Astrocyte (in vitro differentiated cells and primary cell): ENCODE measurements at regions not wholly inside any gene's neighbourhood (a gene's known extent, or its start where the extent isn't known, plus 50 kb on each side); places are given as distances from the start of the nearest gene placed in this dataset.

Experiments used
- DNase-seq: peaks from one replicate; pipeline ENCODE4 v3.0.0-alpha.2; 2010; ENCODE audit warnings: low read depth
- FAIRE-seq: peaks from 2 replicates; lab custom pipeline; 2011; peaks lifted over from hg19 to GRCh38; lab: Jason Lieb, UNC
- H2AFZ ChIP-seq: 2 replicates; pipeline ENCODE4 v1.6.0; 2012; ENCODE audit warnings: low read depth, low read length, inconsistent platforms
- H3K27ac ChIP-seq: 2 replicates; pipeline ENCODE4 v1.5.1; 2011; ENCODE audit warnings: low read depth, low read length, inconsistent platforms
- H3K27me3 ChIP-seq: 2 replicates; pipeline ENCODE4 v1.6.0; 2011; ENCODE audit warnings: low read length, inconsistent platforms; ENCODE audit not compliant: insufficient read depth
- H3K36me3 ChIP-seq: 2 replicates; pipeline ENCODE4 v1.5.1; 2011; ENCODE audit warnings: low read length, inconsistent platforms; ENCODE audit not compliant: insufficient read depth
- H3K4me1 ChIP-seq: 2 replicates; pipeline ENCODE4 v1.5.1; 2011; ENCODE audit warnings: low read length, inconsistent platforms; ENCODE audit not compliant: insufficient read depth
- H3K4me2 ChIP-seq: 2 replicates; pipeline ENCODE4 v1.6.0; 2012; ENCODE audit warnings: low read length, inconsistent platforms
- H3K4me3 ChIP-seq: 2 replicates; pipeline ENCODE4 v1.5.1; 2011; ENCODE audit warnings: low read depth, mild to moderate bottlenecking, low read length, inconsistent platforms; ENCODE audit not compliant: insufficient read depth
- H3K79me2 ChIP-seq: 2 replicates; pipeline ENCODE4 v1.6.0; 2012; ENCODE audit warnings: mild to moderate bottlenecking, low read length, inconsistent platforms; ENCODE audit not compliant: insufficient read depth
- H3K9ac ChIP-seq: 2 replicates; pipeline ENCODE4 v1.6.0; 2012; ENCODE audit warnings: mild to moderate bottlenecking, low read length, inconsistent platforms
- H3K9me3 ChIP-seq: 2 replicates; pipeline ENCODE4 v1.5.1; 2012; ENCODE audit warnings: low read depth, mild to moderate bottlenecking, low read length, inconsistent platforms; ENCODE audit not compliant: insufficient read depth
- H4K20me1 ChIP-seq: 2 replicates; pipeline ENCODE4 v1.6.0; 2012; ENCODE audit warnings: low read length, inconsistent platforms; ENCODE audit not compliant: insufficient read depth
- H3K27ac Mint-ChIP-seq: one replicate; pipeline ENCODE4 v1.8.0; 2021; ENCODE audit warnings: mild to moderate bottlenecking, mixed read lengths; ENCODE audit not compliant: unreplicated experiment
- H3K27me3 Mint-ChIP-seq: one replicate; pipeline ENCODE4 v1.8.0; 2021; ENCODE audit warnings: low read depth, mixed read lengths; ENCODE audit not compliant: unreplicated experiment
- H3K36me3 Mint-ChIP-seq: one replicate; pipeline ENCODE4 v1.8.0; 2021; ENCODE audit warnings: low read depth, mixed read lengths; ENCODE audit not compliant: unreplicated experiment
- H3K4me1 Mint-ChIP-seq: one replicate; pipeline ENCODE4 v1.8.0; 2021; ENCODE audit warnings: low read depth, mixed read lengths; ENCODE audit not compliant: unreplicated experiment
- H3K4me3 Mint-ChIP-seq: one replicate; pipeline ENCODE4 v1.8.0; 2021; ENCODE audit warnings: mild to moderate bottlenecking, moderate library complexity, mixed read lengths; ENCODE audit not compliant: unreplicated experiment
- H3K9me3 Mint-ChIP-seq: one replicate; pipeline ENCODE4 v1.8.0; 2021; ENCODE audit warnings: mild to moderate bottlenecking, mixed read lengths; ENCODE audit not compliant: unreplicated experiment
- CTCF ChIP-seq: IDR thresholded peaks from 2 replicates; pipeline ENCODE4 v1.5.1; 2011; ENCODE audit warnings: low read depth, mild to moderate bottlenecking, inconsistent platforms, low read length, moderate library complexity; ENCODE audit not compliant: insufficient read depth
- EZH2 ChIP-seq: IDR thresholded peaks from 2 replicates; pipeline ENCODE4 v1.6.1; 2012; ENCODE audit warnings: mild to moderate bottlenecking, low read length, inconsistent platforms; ENCODE audit not compliant: insufficient read depth

DNA sequence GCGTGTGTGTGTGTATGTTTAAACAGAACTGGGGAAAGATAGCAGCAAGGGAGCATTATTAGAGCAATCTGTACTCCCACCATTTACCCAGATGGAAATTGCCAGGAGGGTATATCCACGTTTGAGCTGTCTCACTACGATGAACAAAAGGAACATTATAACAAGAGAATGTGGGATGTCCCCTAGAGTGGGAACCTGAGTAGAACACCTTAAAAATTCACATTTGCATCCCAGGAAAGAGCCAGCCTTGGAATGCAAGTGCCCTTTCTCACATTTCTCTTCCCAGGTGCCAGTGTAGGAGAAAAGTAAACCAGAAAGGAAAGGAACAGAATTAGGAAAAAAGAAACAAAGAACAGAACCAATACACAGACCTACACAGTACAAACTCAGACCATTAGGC lies 95.3 kb upstream of the PTPRZ1 start:
- Mint-ChIP-seq H3K4me1 (no peaks in the 10 kb centered on the region), H3K27me3 (no peaks in the 10 kb centered on the region), H3K4me3 (no peak overlapping the region), H3K36me3 (no peaks in the 10 kb centered on the region), H3K27ac (no peak overlapping the region), H3K9me3 (no peaks in the 10 kb centered on the region)
- DNase-seq = no peak
- no peaks in the 10 kb centered on the region for H3K36me3 ChIP-seq
- no peaks in the 10 kb centered on the region for H3K27me3 ChIP-seq
- no peaks in the 10 kb centered on the region for H3K79me2 ChIP-seq
- no peaks in the 10 kb centered on the region for H4K20me1 ChIP-seq
- no peak overlapping the region for H3K4me2 ChIP-seq
- TF ChIP-seq CTCF (no peak), EZH2 (no peak)
- H3K9me3 ChIP-seq = no peaks in the 10 kb centered on the region
- H3K27ac ChIP-seq = no peak overlapping the region
- H3K4me3 ChIP-seq = no peak overlapping the region
- no peak overlapping the region for H2AFZ ChIP-seq
- no peaks in the 10 kb centered on the region for H3K4me1 ChIP-seq
- FAIRE-seq = no peak
- no peak overlapping the region for H3K9ac ChIP-seq

DNA sequence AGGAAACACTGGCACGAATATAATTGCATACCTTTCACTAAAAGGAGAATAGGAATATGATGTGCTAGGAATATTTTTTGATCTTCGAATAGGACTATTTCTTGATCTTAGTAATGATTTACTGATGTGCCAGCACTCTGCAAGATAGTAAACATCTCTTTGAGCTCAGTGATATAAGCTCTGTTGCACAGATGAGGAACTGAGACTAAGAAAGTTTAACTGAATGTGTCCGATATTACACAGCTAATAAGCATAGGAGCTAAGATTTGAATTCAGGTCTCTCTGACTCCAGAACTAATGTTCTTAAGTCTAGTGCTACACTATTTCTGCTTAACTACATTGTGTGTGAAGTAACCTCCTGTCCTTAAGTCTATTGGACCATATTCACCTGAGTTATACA lies 98.4 kb upstream of the PTPRZ1 start:
- H3K36me3 Mint-ChIP-seq = no peaks in the 10 kb centered on the region
- no peaks in the 10 kb centered on the region for H4K20me1 ChIP-seq
- no peak overlapping the region for H3K27ac Mint-ChIP-seq
- DNase-seq (no peak), FAIRE-seq (no peak)
- no peaks in the 10 kb centered on the region for H3K4me1 Mint-ChIP-seq
- no peaks in the 10 kb centered on the region for H3K9me3 Mint-ChIP-seq
- no peak for TF ChIP-seq EZH2
- no peak overlapping the region for H3K4me2 ChIP-seq
- no peak overlapping the region for H3K27ac ChIP-seq
- H3K4me3 ChIP-seq = no peak overlapping the region
- no peak overlapping the region for H2AFZ ChIP-seq
- H3K36me3 ChIP-seq = no peaks in the 10 kb centered on the region
- no peaks in the 10 kb centered on the region for H3K9me3 ChIP-seq
- H3K27me3 Mint-ChIP-seq = no peaks in the 10 kb centered on the region
- H3K9ac ChIP-seq = no peak overlapping the region
- H3K27me3 ChIP-seq = no peaks in the 10 kb centered on the region
- H3K79me2 ChIP-seq = no peaks in the 10 kb centered on the region
- no peak overlapping the region for H3K4me3 Mint-ChIP-seq
- no peaks in the 10 kb centered on the region for H3K4me1 ChIP-seq

- no peaks in the 10 kb centered on the region for H3K79me2 ChIP-seq
- H3K27ac ChIP-seq = no peak overlapping the region
- H4K20me1 ChIP-seq = no peaks in the 10 kb centered on the region
- no peak overlapping the region for H3K4me2 ChIP-seq
- TF ChIP-seq CTCF (no peak), EZH2 (no peak)
- H3K27me3 ChIP-seq = no peaks in the 10 kb centered on the region
- no peaks in the 10 kb centered on the region for H3K9me3 Mint-ChIP-seq
- no peaks in the 10 kb centered on the region for H3K4me1 Mint-ChIP-seq
- DNase-seq (no peak), FAIRE-seq (no peak)
- H3K4me1 ChIP-seq = no peaks in the 10 kb centered on the region
- no peak overlapping the region for H3K4me3 ChIP-seq
- no peak overlapping the region for H3K4me3 Mint-ChIP-seq
- no peak overlapping the region for H3K27ac Mint-ChIP-seq
- no peaks in the 10 kb centered on the region for H3K36me3 ChIP-seq
- no peaks in the 10 kb centered on the region for H3K27me3 Mint-ChIP-seq
- H3K9me3 ChIP-seq = no peaks in the 10 kb centered on the region
- H3K9ac ChIP-seq = no peak overlapping the region
- H2AFZ ChIP-seq = no peak overlapping the region
- H3K36me3 Mint-ChIP-seq = no peaks in the 10 kb centered on the region
Observed at GRCh38 chr7:121766676-121767075, 106.3 kb upstream of the PTPRZ1 start.
